ENCODE measurements at regions not wholly inside any gene's neighbourhood (a gene's known extent, or its start where the extent isn't known, plus 50 kb on each side); places are given as distances from the start of the nearest gene placed in this dataset.

GRCh38 chr4:182193311-182193710 is 49.9 kb upstream of the TENM3 start:
- DNase-seq (ENCODE audit: low spot score) = no peak

Data from RKO (cell line).